HepG2 (cell line): ENCODE measurements at regions not wholly inside any gene's neighbourhood (a gene's known extent, or its start where the extent isn't known, plus 50 kb on each side); places are given as distances from the start of the nearest gene placed in this dataset.

Experiments used
- ATAC-seq: fragments of 200-7000 bp; cut with Tn5 transposase; 3 replicates; pipeline ENCODE4 v1.9.1; 2020; ENCODE audit warnings: mild to moderate bottlenecking, moderate library complexity
- BruUV-seq: library from RNA; stranded (reverse); fragments of 400-500 nt; replicated peaks from 2 replicates; lab custom pipeline; 2021; lab: Mats Ljungman, UMichigan
- CTCF ChIA-PET: fragments of 300-600 bp; formaldehyde crosslinking; extraction: SDS; loops from one replicate; lab custom pipeline; 2021; ENCODE audit warnings: low total read pairs, inconsistent platforms, low intra/inter-chr PET ratio; lab: Yijun Ruan, JAX
- POLR2A ChIA-PET: fragments of 350-600 bp; sonication (Branson Sonifier 250); formaldehyde crosslinking; loops from one replicate; lab custom pipeline; 2020; ENCODE audit warnings: antibody characterized with exemption, inconsistent platforms; lab: Yijun Ruan, JAX
- DNase-seq: peaks from one replicate; pipeline ENCODE4 v3.0.0-alpha.2; 2015; ENCODE audit warnings: low spot score
- FAIRE-seq: peaks from 3 replicates; lab custom pipeline; 2011; peaks lifted over from hg19 to GRCh38; lab: Jason Lieb, UNC
- H2AFZ ChIP-seq: one replicate; pipeline ENCODE4 v1.6.1; 2011; ENCODE audit warnings: low read length, inconsistent platforms
- H3K27ac ChIP-seq: fragments of 300-600 bp; 3 replicates; pipeline ENCODE4 v1.8.0; 2011; ENCODE audit warnings: mixed run types, mild to moderate bottlenecking, mixed read lengths, low read length, inconsistent platforms; ENCODE audit not compliant: insufficient read depth; ENCODE audit errors: extremely low read length
- H3K27me3 ChIP-seq, 2 experiments: fragments of 200-600 bp in 1 of 2; 2 replicates in 1 of 2; 3 replicates in 1 of 2; pipeline versions ENCODE4 v1.6.0 to v1.8.0; 2011; ENCODE audit warnings: low read length in 2 of 2, mild to moderate bottlenecking in 2 of 2, moderate library complexity in 2 of 2, inconsistent platforms in 1 of 2; ENCODE audit not compliant: insufficient read depth in 2 of 2, control insufficient read depth in 1 of 2
- H3K36me3 ChIP-seq, 2 experiments: fragments of 200-600 bp in 1 of 2; replicated peaks in 1 of 2; 2 replicates in 1 of 2; 3 replicates in 1 of 2; pipeline versions ENCODE4 v1.5.1 to v1.8.0; 2011; ENCODE audit warnings: low read length in 2 of 2, inconsistent platforms in 1 of 2; ENCODE audit not compliant: insufficient read depth in 2 of 2, control insufficient read depth in 1 of 2
- H3K4me1 ChIP-seq: 2 replicates; pipeline ENCODE4 v1.5.1; 2012; ENCODE audit warnings: low read length, inconsistent platforms; ENCODE audit not compliant: insufficient read depth
- H3K4me2 ChIP-seq: 2 replicates; pipeline ENCODE4 v1.6.0; 2011; ENCODE audit warnings: low read depth, low read length, inconsistent platforms
- H3K4me3 ChIP-seq, 3 experiments: fragments of 200-600 bp in 1 of 3; sonication (generic), shearing (Covaris generic) in 1 of 3; replicated peaks in 1 of 3; 2 replicates each; pipeline ENCODE4 v1.5.1; 2011 to 2016; ENCODE audit warnings: low read length in 3 of 3, inconsistent platforms in 2 of 3, low read depth in 2 of 3, mild to moderate bottlenecking in 2 of 3, control low read depth in 1 of 3, mixed read lengths in 1 of 3; ENCODE audit not compliant: insufficient read depth in 1 of 3
- H3K79me2 ChIP-seq: one replicate; pipeline ENCODE4 v1.6.1; 2011; ENCODE audit warnings: low read length, inconsistent platforms; ENCODE audit not compliant: insufficient read depth
- H3K9ac ChIP-seq: 2 replicates; pipeline ENCODE4 v1.6.0; 2011; ENCODE audit warnings: mild to moderate bottlenecking, low read depth, low read length, inconsistent platforms; ENCODE audit not compliant: insufficient read depth
- H3K9me3 ChIP-seq: 2 replicates; pipeline ENCODE4 v1.5.1; 2012; ENCODE audit warnings: mild to moderate bottlenecking, low read length
- H4K20me1 ChIP-seq: 2 replicates; pipeline ENCODE4 v1.6.0; 2011; ENCODE audit warnings: inconsistent platforms, mild to moderate bottlenecking, low read length, moderate library complexity; ENCODE audit not compliant: insufficient read depth
- AKNA ChIP-seq: sonication (generic); formaldehyde crosslinking; IDR thresholded peaks from 2 replicates; pipeline ENCODE4 v1.4.0; 2020; ENCODE audit warnings: missing genetic modification reagents, borderline replicate concordance
- NFYB ChIP-seq: sonication (generic); formaldehyde crosslinking; IDR thresholded peaks from 2 replicates; pipeline ENCODE4 v1.4.0; 2020; ENCODE audit warnings: missing genetic modification reagents
- NFYC ChIP-seq: IDR thresholded peaks from 2 replicates; pipeline ENCODE4 v1.6.1; 2016; ENCODE audit warnings: missing genetic modification reagents, missing compliant biosample characterization
- REXO4 ChIP-seq: sonication (generic); formaldehyde crosslinking; IDR thresholded peaks from 2 replicates; pipeline ENCODE4 v1.8.0; 2022; ENCODE audit warnings: missing genetic modification reagents, mild to moderate bottlenecking, borderline replicate concordance
- SP5 ChIP-seq: IDR thresholded peaks from 2 replicates; pipeline ENCODE4 v1.6.1; 2016; ENCODE audit warnings: low read depth, borderline replicate concordance
- ZSCAN9 ChIP-seq: IDR thresholded peaks from 2 replicates; pipeline ENCODE4 v1.6.1; 2016; ENCODE audit warnings: borderline replicate concordance
- WGBS: methylation state at CpG from one replicate; pipeline ENCODE4 v1.1.6; 2017; ENCODE audit warnings: low lambda C conversion rate; 5-methylcytosine and 5-hydroxymethylcytosine counted together
- in situ Hi-C: cut with HindIII; loops from 2 replicates; pipeline ENCODE4 v1.10.0; 2017; ENCODE audit warnings: low pct_unique_long_range_greater_than_20kb; ENCODE audit not compliant: extremely low pct_ligation_motif_present
- intact Hi-C: fragments of 100-400 bp; cut with micrococcal nuclease; formaldehyde crosslinking; loops from one replicate; pipeline ENCODE4 v1.10.0; 2022; ENCODE audit not compliant: unreplicated experiment
- TF ChIP-seq, protein P1 (sequence below): sonication (generic); formaldehyde crosslinking; IDR thresholded peaks from 2 replicates; pipeline ENCODE4 v1.4.0; 2020; ENCODE audit warnings: missing genetic modification reagents

DNA sequence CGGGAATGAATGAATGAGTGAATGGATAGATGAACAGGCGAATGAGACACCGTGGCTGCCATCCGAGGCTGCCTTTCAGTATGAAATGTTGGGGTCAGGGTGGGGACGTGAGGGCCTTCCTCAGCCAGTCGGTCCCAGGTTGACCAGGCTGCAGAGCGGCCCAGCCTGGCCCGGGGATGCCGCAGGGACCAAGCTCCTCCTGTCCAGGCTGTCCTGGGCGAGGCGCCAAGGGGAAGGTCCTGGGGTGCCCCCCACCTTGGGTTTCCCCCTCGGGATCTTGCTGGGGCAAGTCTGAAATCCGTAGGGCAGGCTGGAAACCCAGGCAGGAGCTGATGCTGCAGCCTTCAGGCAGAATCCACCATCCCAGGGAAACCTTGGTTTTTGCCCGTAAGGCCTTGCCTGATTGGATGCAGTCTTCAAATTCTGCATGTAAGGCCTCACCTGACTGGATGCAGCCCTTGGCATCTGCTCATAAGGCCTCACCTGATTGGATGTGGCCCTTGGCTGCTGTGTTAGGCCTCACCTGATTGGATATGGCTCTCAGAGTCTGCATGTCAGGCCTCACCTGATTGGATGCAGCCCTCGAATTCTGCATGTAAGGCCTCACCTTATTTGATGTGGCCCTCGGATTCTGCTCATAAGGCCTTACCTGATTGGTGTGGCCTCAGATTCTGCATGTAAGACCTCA lies 61.7 kb upstream of the ZNF469 start:
- ATAC-seq (no peak), DNase-seq (no peak), FAIRE-seq (no peak)
- TF ChIP-seq NFYC (CRISPR knock-in tag) (peak; percentile 78), NFYB (peak; percentile 76), ZSCAN9 (CRISPR knock-in tag) (no peak)
- H2AFZ ChIP-seq = no peak overlapping the region
- H3K79me2 ChIP-seq = no peaks in the 10 kb centered on the region
- ChIA-PET CTCF (no interaction called here), POLR2A (no interaction called here)
- no peak overlapping the region for H3K4me2 ChIP-seq
- BruUV-seq = no TSS peak
- H4K20me1 ChIP-seq = no peaks in the 10 kb centered on the region
- whole genome bisulfite sequencing = 28% methylated on average over 11 of the region's 16 CpGs
- no peak overlapping the region for H3K9ac ChIP-seq
- H3K27me3 ChIP-seq = peaks cover 11 to 66% of the 10 kb centered on the region in 2 experiments; a peak in 4 of 5 replicates
- H3K9me3 ChIP-seq = no peaks in the 10 kb centered on the region
- H3K4me3 ChIP-seq = no peak overlapping the region
- H3K36me3 ChIP-seq = no peaks in the 10 kb centered on the region
- intact Hi-C loops (no loop called here), in situ Hi-C loops (no loop called here)
- peaks cover 2% of the 10 kb centered on the region for H3K4me1 ChIP-seq
- no peak overlapping the region for H3K27ac ChIP-seq

DNA sequence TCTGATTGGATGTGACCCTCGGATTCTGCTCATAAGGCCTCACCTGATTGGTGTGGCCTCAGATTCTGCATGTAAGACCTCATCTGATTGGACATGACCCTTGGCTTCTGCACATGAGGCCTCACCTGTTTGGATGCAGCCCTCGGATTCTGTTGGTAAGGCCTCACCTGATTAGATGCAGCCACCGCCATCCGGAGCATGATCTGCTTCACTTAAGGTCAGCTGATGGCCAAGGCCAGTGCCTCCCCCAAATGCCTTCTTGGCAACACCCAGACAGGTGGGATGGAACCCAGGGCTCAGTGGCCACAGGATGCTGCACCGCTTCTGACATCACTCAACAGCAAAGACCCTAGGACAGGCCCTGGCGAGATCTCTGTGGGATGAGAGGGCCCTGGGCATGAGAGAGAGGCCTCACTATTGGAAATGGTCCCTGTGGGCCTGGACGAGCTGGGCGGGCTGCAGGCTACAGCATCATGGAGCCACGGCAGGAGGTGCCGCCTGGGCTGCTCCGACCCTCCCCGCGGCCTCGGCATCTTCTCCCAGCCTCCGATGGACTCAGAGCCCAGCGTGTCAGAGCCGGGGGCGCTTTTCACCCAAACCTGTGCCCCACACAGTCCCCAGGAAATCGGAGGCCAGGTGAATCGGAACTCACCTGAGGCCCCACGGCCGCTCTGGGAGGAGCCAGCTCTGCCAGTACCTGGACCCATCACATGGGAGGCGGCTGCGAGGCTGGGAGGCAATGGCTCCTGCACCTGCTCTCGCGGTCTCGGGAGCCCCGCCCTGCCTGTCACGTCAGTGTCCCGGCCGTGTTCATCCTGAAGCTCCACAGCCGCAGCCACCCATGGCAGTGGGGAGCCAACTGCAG lies 60.9 kb upstream of the ZNF469 start:
- no peak for ATAC-seq
- ChIA-PET CTCF (no interaction called here), POLR2A (no interaction called here)
- in situ Hi-C loops (no loop called here), intact Hi-C loops (no loop called here)
- Histone ChIP-seq H3K79me2 (no peaks in the 10 kb centered on the region), H3K27me3 (peaks cover 11 to 71% of the 10 kb centered on the region in 2 experiments; a peak in 4 of 5 replicates), H2AFZ (no peak overlapping the region), H4K20me1 (no peaks in the 10 kb centered on the region; the same call in 1 of the 2 replicates), H3K4me3 (no peak overlapping the region), H3K4me2 (no peak overlapping the region), H3K4me1 (no peaks in the 10 kb centered on the region), H3K27ac (no peak overlapping the region), H3K9ac (no peak overlapping the region), H3K9me3 (no peaks in the 10 kb centered on the region), H3K36me3 (no peaks in the 10 kb centered on the region)
- TF ChIP-seq AKNA (CRISPR knock-in tag) = no peak
- peak; percentile 62; the same call in 1 of the 2 replicates for TF ChIP-seq NFYC (CRISPR knock-in tag)
- TF ChIP-seq SP5 (CRISPR knock-in tag) = no peak
- TF ChIP-seq REXO4 (CRISPR knock-in tag) = no peak
- TF ChIP-seq, protein P1, sequence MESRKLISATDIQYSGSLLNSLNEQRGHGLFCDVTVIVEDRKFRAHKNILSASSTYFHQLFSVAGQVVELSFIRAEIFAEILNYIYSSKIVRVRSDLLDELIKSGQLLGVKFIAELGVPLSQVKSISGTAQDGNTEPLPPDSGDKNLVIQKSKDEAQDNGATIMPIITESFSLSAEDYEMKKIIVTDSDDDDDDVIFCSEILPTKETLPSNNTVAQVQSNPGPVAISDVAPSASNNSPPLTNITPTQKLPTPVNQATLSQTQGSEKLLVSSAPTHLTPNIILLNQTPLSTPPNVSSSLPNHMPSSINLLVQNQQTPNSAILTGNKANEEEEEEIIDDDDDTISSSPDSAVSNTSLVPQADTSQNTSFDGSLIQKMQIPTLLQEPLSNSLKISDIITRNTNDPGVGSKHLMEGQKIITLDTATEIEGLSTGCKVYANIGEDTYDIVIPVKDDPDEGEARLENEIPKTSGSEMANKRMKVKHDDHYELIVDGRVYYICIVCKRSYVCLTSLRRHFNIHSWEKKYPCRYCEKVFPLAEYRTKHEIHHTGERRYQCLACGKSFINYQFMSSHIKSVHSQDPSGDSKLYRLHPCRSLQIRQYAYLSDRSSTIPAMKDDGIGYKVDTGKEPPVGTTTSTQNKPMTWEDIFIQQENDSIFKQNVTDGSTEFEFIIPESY (CRISPR knock-in tag) = no peak
- 48% methylated on average over 4 of the region's 32 CpGs for WGBS
- no TSS peak for BruUV-seq
- no peak for FAIRE-seq
- no peak for DNase-seq
